GM23248 (cell line): ENCODE measurements at regions not wholly inside any gene's neighbourhood (a gene's known extent, or its start where the extent isn't known, plus 50 kb on each side); places are given as distances from the start of the nearest gene placed in this dataset.

Source experiments
- EZH2 ChIP-seq: fragments of 200-600 bp; sonication (generic); IDR thresholded peaks from 2 replicates; pipeline ENCODE4 v1.6.1; 2018; ENCODE audit warnings: antibody characterized with exemption, mild to moderate bottlenecking; ENCODE audit not compliant: insufficient read depth, poor library complexity, severe bottlenecking
- EZH2phosphoT487 ChIP-seq: fragments of 200-600 bp; sonication (generic); IDR thresholded peaks from 2 replicates; pipeline ENCODE4 v1.6.1; 2018; ENCODE audit warnings: antibody characterized with exemption, moderate library complexity, mild to moderate bottlenecking, low read depth; ENCODE audit not compliant: insufficient read depth

DNA sequence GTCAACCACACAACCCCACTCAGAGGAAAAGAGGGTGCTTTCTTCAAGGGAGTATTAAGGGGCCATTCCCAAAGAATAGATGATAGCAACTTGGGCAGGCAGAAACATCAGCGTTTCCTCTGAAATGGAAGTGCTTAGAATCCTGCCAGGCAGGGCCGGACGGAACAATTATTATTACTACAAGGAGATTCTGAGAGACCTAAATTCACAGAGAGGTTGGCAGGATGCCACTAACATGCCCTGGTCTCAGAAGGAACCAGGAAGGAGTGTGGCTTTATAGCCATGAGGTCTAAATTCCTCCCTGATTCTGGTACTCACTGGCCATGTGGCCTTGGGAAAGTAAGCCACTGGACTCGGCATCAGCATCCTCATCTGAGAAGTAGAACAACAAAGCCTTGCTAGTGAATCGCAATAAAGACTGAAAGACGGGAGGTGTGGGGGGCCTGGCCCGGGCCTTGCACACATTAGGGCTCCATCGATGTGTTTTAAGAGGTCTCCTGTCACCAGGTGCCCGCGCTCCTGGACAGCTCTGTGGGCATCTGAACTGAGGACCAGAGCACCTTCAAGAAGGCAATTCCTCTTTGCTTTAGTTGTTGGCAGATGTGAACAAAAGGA lies 131.5 kb downstream of the OAT start:
- TF ChIP-seq EZH2: no peak
- no peak for TF ChIP-seq EZH2phosphoT487
